ENCODE measurements at regions not wholly inside any gene's neighbourhood (a gene's known extent, or its start where the extent isn't known, plus 50 kb on each side); places are given as distances from the start of the nearest gene placed in this dataset.

- CTCF ChIA-PET, result interaction anchor here in 1 of 2 donors (0.6 kb wide), 1 partner anchor 355 kb away, joined by 6 read pairs; no protein-coding TSS in a partner anchor
These were observed 317.9 kb upstream of the KLF6 start for GRCh38 chr10:4102802-4103344.

GRCh38 chr10:4101918-4102654 is 317.1 kb upstream of the KLF6 start:
- Histone ChIP-seq H3K4me1 (ENCODE audit: control insufficient read depth in 1 of 2, extremely low read depth in 1 of 2, insufficient read depth in 2 of 2, low read length in 2 of 2) (no peaks in the 10 kb centered on the region), H3K27me3 (replicated peaks in 1 of 2; ENCODE audit: control insufficient read depth in 2 of 2, extremely low read depth in 1 of 2, insufficient read depth in 2 of 2, low read length in 1 of 2) (no peaks in the 10 kb centered on the region), H3K27ac (ENCODE audit: low read length) (no peak overlapping the region), H3K9me3 (no peaks in the 10 kb centered on the region), H3K36me3 (ENCODE audit: control insufficient read depth in 2 of 2, extremely low read depth in 1 of 2, insufficient read depth in 1 of 2, low read length in 1 of 2) (no peaks in the 10 kb centered on the region), H3K4me3 (ENCODE audit: control insufficient read depth in 1 of 2, extremely low read depth in 1 of 2, low read length in 1 of 2) (no peak overlapping the region)
- no peak for ATAC-seq (replicated peaks in 1 of 4)
- no peaks in the 10 kb centered on the region for H3K27me3 Mint-ChIP-seq
- DNase-seq, result no peak
- H3K36me3 Mint-ChIP-seq, result no peaks in the 10 kb centered on the region
- no peak overlapping the region for H3K27ac Mint-ChIP-seq
- peaks cover 0 to 7% (median 0%) of the 10 kb centered on the region in 3 donors for H3K4me1 Mint-ChIP-seq
- ChIA-PET CTCF (no interaction called here), POLR2A (no interaction called here)
- H3K9me3 Mint-ChIP-seq, result no peaks in the 10 kb centered on the region
- H3K4me3 Mint-ChIP-seq, result no peak overlapping the region
- WGBS (ENCODE audit: insufficient coverage), result 100% methylated on average over 2 of the region's 8 CpGs

More at GRCh38 chr10:4102802-4103344, 317.9 kb upstream of the KLF6 start:
- ATAC-seq (replicated peaks in 1 of 4), result no peak
- H3K27ac Mint-ChIP-seq, result no peak overlapping the region
- H3K4me3 Mint-ChIP-seq, result no peak overlapping the region
- H3K27me3 ChIP-seq (replicated peaks in 1 of 2; ENCODE audit: control insufficient read depth in 2 of 2, extremely low read depth in 1 of 2, insufficient read depth in 2 of 2, low read length in 1 of 2), result no peaks in the 10 kb centered on the region
- no CpG with 5 or more reads among the region's 2 CpGs for WGBS (ENCODE audit: insufficient coverage)
- H3K4me3 ChIP-seq (ENCODE audit: control insufficient read depth in 1 of 2, extremely low read depth in 1 of 2, low read length in 1 of 2), result no peak overlapping the region
- POLR2A ChIA-PET, result no interaction called here
- H3K36me3 Mint-ChIP-seq, result no peaks in the 10 kb centered on the region
- H3K36me3 ChIP-seq (ENCODE audit: control insufficient read depth in 2 of 2, extremely low read depth in 1 of 2, insufficient read depth in 1 of 2, low read length in 1 of 2), result no peaks in the 10 kb centered on the region
- H3K27me3 Mint-ChIP-seq, result no peaks in the 10 kb centered on the region
- H3K4me1 ChIP-seq (ENCODE audit: control insufficient read depth in 1 of 2, extremely low read depth in 1 of 2, insufficient read depth in 2 of 2, low read length in 2 of 2), result no peaks in the 10 kb centered on the region
- no peak overlapping the region for H3K27ac ChIP-seq (ENCODE audit: low read length)
- no peak for DNase-seq
- H3K9me3 ChIP-seq, result no peaks in the 10 kb centered on the region
- peaks cover 0 to 7% (median 0%) of the 10 kb centered on the region in 3 donors for H3K4me1 Mint-ChIP-seq
- H3K9me3 Mint-ChIP-seq, result no peaks in the 10 kb centered on the region

GRCh38 chr10:4100380-4100779 is 315.4 kb upstream of the KLF6 start:
- DNase-seq, result no peak
- H3K36me3 ChIP-seq (ENCODE audit: control insufficient read depth in 2 of 2, extremely low read depth in 1 of 2, insufficient read depth in 1 of 2, low read length in 1 of 2), result no peaks in the 10 kb centered on the region
- ChIA-PET CTCF (no interaction called here), POLR2A (interaction anchor here in 1 of 2 donors (0.6 kb wide), 1 partner anchor 62 kb away, joined by 3 read pairs; no protein-coding TSS in a partner anchor)
- Mint-ChIP-seq H3K4me1 (peaks cover 0 to 7% (median 0%) of the 10 kb centered on the region in 3 donors), H3K36me3 (no peaks in the 10 kb centered on the region), H3K27ac (no peak overlapping the region), H3K27me3 (no peaks in the 10 kb centered on the region), H3K4me3 (no peak overlapping the region), H3K9me3 (no peaks in the 10 kb centered on the region)
- no peak overlapping the region for H3K27ac ChIP-seq (ENCODE audit: low read length)
- no peak for ATAC-seq (replicated peaks in 1 of 4)
- no CpG with 5 or more reads among the region's 4 CpGs for WGBS (ENCODE audit: insufficient coverage)
- H3K4me1 ChIP-seq (ENCODE audit: control insufficient read depth in 1 of 2, extremely low read depth in 1 of 2, insufficient read depth in 2 of 2, low read length in 2 of 2), result no peaks in the 10 kb centered on the region
- no peaks in the 10 kb centered on the region for H3K27me3 ChIP-seq (replicated peaks in 1 of 2; ENCODE audit: control insufficient read depth in 2 of 2, extremely low read depth in 1 of 2, insufficient read depth in 2 of 2, low read length in 1 of 2)
- no peaks in the 10 kb centered on the region for H3K9me3 ChIP-seq
- no peak overlapping the region for H3K4me3 ChIP-seq (ENCODE audit: control insufficient read depth in 1 of 2, extremely low read depth in 1 of 2, low read length in 1 of 2)

DNA sequence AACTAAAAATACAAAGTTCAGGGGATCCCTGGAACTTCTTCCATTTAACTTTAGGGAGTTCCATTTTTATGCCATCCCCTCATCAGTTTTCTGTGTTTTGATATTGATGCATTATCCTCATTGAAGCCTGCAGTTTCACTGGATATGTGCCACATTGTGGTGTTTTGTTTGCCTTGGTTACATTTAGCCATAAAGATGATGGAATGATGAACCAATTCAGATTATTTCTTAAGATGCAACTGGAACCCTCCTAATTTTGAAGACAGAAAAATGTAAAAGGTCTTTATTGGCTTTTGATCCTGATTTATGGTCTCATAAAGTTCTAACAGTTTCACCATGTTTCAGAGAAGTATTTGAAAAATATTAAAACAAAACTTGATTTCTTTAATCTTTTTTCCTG is 314.2 kb upstream of the KLF6 start:
- Histone ChIP-seq H3K27me3 (replicated peaks in 1 of 2; ENCODE audit: control insufficient read depth in 2 of 2, extremely low read depth in 1 of 2, insufficient read depth in 2 of 2, low read length in 1 of 2) (no peaks in the 10 kb centered on the region), H3K9me3 (no peaks in the 10 kb centered on the region), H3K27ac (ENCODE audit: low read length) (no peak overlapping the region), H3K4me1 (ENCODE audit: control insufficient read depth in 1 of 2, extremely low read depth in 1 of 2, insufficient read depth in 2 of 2, low read length in 2 of 2) (no peaks in the 10 kb centered on the region), H3K4me3 (ENCODE audit: control insufficient read depth in 1 of 2, extremely low read depth in 1 of 2, low read length in 1 of 2) (no peak overlapping the region), H3K36me3 (ENCODE audit: control insufficient read depth in 2 of 2, extremely low read depth in 1 of 2, insufficient read depth in 1 of 2, low read length in 1 of 2) (no peaks in the 10 kb centered on the region)
- ATAC-seq (replicated peaks in 1 of 4) (no peak), DNase-seq (no peak)
- Mint-ChIP-seq H3K27ac (no peak overlapping the region), H3K27me3 (no peaks in the 10 kb centered on the region), H3K4me3 (no peak overlapping the region), H3K4me1 (peaks cover 0 to 7% (median 0%) of the 10 kb centered on the region in 3 donors), H3K36me3 (no peaks in the 10 kb centered on the region), H3K9me3 (no peaks in the 10 kb centered on the region)
- ChIA-PET CTCF (no interaction called here), POLR2A (no interaction called here)

- H3K36me3 Mint-ChIP-seq, result no peaks in the 10 kb centered on the region
- no peaks in the 10 kb centered on the region for H3K4me1 Mint-ChIP-seq
- 100% methylated on average over 1 of the region's 6 CpGs for WGBS (ENCODE audit: insufficient coverage)
- DNase-seq, result no peak
- Histone ChIP-seq H3K27me3 (replicated peaks in 1 of 2; ENCODE audit: control insufficient read depth in 2 of 2, extremely low read depth in 1 of 2, insufficient read depth in 2 of 2, low read length in 1 of 2) (no peaks in the 10 kb centered on the region), H3K27ac (ENCODE audit: low read length) (no peak overlapping the region), H3K4me3 (ENCODE audit: control insufficient read depth in 1 of 2, extremely low read depth in 1 of 2, low read length in 1 of 2) (no peak overlapping the region), H3K4me1 (ENCODE audit: control insufficient read depth in 1 of 2, extremely low read depth in 1 of 2, insufficient read depth in 2 of 2, low read length in 2 of 2) (no peaks in the 10 kb centered on the region), H3K36me3 (ENCODE audit: control insufficient read depth in 2 of 2, extremely low read depth in 1 of 2, insufficient read depth in 1 of 2, low read length in 1 of 2) (no peaks in the 10 kb centered on the region), H3K9me3 (no peaks in the 10 kb centered on the region)
- ChIA-PET POLR2A (no interaction called here), CTCF (no interaction called here)
- no peaks in the 10 kb centered on the region for H3K9me3 Mint-ChIP-seq
- H3K27ac Mint-ChIP-seq, result no peak overlapping the region
- H3K27me3 Mint-ChIP-seq, result no peaks in the 10 kb centered on the region
- no peak for ATAC-seq (replicated peaks in 1 of 4)
- no peak overlapping the region for H3K4me3 Mint-ChIP-seq
These were observed 310.3 kb upstream of the KLF6 start for GRCh38 chr10:4095166-4095917.

DNA sequence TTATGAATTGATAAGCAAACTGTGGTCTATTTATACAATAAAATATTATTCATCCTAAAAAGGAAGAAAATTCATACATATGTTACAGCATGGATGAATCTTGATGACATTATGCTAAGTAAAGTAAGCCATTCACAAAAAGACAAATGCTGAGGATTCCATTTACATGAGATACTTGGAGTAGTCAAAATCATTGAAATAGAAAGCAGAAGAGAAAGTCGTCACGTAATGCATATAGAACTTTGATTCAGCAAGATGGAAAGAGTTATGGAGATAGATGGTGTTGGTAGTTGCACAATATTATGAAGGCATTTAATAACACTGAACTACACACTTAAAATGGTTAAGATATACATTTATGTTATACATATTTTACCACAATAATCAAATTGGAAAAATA is 309.7 kb upstream of the KLF6 start:
- Mint-ChIP-seq H3K4me3 (no peak overlapping the region), H3K27me3 (no peaks in the 10 kb centered on the region), H3K9me3 (no peaks in the 10 kb centered on the region), H3K4me1 (no peaks in the 10 kb centered on the region), H3K27ac (no peak overlapping the region), H3K36me3 (no peaks in the 10 kb centered on the region)
- Histone ChIP-seq H3K4me1 (ENCODE audit: control insufficient read depth in 1 of 2, extremely low read depth in 1 of 2, insufficient read depth in 2 of 2, low read length in 2 of 2) (no peaks in the 10 kb centered on the region), H3K4me3 (ENCODE audit: control insufficient read depth in 1 of 2, extremely low read depth in 1 of 2, low read length in 1 of 2) (no peak overlapping the region), H3K27me3 (replicated peaks in 1 of 2; ENCODE audit: control insufficient read depth in 2 of 2, extremely low read depth in 1 of 2, insufficient read depth in 2 of 2, low read length in 1 of 2) (no peaks in the 10 kb centered on the region), H3K9me3 (no peaks in the 10 kb centered on the region), H3K36me3 (ENCODE audit: control insufficient read depth in 2 of 2, extremely low read depth in 1 of 2, insufficient read depth in 1 of 2, low read length in 1 of 2) (no peaks in the 10 kb centered on the region), H3K27ac (ENCODE audit: low read length) (no peak overlapping the region)
- ATAC-seq (replicated peaks in 1 of 4) (no peak), DNase-seq (no peak)
- ChIA-PET POLR2A (no interaction called here), CTCF (no interaction called here)
- WGBS (ENCODE audit: insufficient coverage), result no CpG with 5 or more reads among the region's 2 CpGs
